Lung microvascular endothelial cell (primary cell): ENCODE measurements at regions not wholly inside any gene's neighbourhood (a gene's known extent, or its start where the extent isn't known, plus 50 kb on each side); places are given as distances from the start of the nearest gene placed in this dataset.

ENCODE experiments used
- DNase-seq, 2 donors: peaks; one replicate each; pipeline versions ENCODE4 v3.0.0 to v3.0.0-alpha.2; 2010; ENCODE audit warnings: low read depth in 2 of 2

DNA sequence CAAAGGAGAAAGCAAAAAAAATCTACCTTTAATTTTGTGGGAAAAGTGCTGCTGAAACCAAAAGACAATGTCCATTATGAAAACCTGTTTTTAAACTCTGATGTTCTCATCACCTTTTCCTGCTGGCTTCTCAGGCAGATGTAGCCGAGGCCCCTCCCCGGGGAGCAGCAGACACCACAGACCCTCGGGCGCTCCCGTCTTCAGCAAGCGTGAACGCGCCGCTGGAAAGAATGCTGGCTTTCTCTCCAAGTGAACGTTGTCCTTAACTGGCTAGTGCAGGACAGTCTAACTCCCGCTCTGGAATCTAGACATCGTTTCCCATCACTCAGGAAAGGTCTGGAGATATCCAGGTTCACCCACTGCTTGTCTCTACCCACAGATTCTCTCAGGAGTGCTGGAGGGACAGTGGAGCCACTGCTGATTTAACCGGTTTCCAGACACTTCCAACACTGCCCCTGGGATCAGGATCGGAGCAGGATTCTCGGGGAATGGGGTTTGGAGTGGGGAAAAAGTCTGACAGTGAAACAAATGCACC is 211.2 kb downstream of the RBFOX3 start:
- DNase-seq: no peak

DNA sequence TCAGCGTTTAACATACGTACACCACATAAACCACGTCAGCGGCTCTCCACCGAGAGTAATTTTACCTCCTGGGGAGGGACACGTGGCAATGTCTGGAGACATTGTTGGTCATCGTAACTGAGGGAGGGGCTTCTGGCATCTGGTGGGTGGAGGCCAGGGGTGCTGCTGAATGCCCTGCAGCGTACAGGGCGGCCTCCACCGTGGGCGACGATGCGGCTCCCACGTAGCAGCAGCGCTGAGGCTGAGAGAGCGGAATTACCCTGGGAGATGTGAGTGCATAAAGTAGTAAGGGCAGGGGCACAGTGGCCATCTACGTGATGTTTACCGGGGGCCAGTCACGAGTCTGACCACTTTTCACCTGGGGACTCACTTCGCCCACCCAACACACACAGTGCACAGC is 212.4 kb downstream of the RBFOX3 start:
- DNase-seq: no peak

DNA sequence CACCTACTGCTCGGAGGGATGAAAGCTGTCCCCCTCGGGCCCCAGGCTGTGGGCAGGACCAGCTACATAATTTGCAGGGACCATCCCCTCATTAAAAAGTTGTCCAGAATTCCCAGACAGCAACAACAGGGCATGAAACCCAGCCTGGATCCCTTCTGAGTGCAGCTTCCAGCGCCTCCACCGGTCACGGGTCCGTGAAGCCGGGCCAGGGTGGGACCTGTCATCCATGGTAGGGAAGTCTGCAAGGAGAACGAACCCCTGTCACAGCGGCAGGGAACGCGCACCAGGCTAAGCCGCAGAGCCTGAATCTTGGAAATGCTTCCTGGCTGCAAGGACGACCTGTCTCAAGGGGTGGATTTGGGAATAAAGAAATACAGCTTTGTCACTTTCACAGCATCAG is 214.2 kb downstream of the RBFOX3 start:
- DNase-seq: no peak

DNA sequence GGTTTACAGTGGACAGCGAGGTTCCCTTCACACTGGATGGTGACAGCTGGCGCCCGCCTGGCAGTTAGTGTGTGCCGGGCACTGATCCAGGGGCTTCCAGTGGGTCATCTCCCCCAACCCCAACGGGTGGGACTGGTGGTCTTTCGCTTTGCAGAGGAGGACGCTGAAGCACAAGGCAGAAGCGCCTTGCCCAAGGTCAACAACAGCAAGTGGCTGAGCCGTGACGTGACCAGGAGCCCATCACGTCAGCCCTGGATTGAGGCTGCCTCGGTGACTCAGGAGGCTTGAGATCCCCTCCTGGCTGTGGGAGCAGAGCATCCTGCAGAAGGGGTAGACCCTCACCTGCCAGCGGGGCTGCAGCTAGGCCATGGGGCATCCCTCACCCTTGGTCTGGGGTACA is 215.3 kb downstream of the RBFOX3 start:
- no peak for DNase-seq

DNA sequence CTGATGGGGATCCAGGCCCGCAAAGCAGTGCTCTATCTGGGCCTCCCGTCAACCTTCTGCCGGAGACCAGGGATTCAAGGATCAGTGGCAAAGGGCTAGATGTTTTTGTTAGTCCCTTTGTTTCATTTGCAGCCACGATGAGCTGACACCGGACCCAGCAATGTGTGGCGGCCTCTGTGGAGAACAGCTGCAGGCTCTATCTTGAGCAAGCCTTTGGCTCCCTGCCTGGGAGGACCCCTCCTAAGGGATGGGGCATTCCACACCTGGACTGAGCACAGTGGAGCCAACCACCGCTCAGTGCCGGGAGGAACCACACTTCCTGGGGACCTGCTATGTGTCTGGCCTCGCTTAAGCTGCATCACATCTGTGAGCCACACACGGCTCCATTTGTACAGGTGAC is 215.8 kb downstream of the RBFOX3 start:
- no peak for DNase-seq

DNA sequence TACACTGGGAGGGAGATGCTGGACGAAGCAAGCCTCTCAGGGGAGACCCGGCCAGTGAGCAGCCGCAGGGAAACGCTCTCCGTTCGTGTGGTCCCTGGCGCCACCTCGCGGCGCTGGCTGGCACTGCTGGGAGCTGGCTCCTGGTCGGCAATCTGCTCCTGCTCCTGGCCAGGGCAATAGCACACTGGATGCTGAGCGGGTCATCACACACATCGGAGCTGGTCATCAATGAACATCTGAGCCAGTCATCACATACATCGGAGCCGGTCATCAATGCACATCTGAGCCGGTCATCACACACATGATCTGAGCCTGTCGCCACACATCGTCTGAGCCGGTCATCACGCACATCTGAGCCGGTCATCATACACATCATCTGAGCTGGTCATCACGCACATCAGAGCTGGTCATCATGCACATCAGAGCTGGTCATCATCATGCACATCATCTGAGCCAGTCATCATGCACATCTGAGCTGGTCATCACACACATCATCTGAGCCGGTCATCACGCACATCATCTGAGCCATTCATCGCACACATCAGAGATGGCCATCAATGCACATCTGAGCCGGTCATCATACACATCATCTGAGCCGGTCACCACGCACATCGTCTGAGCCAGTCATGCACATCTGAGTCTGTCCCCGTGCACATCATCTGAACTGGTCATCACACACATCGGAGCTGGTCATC is 217.3 kb downstream of the RBFOX3 start:
- peak; percentile 67 to 80 for DNase-seq

DNA sequence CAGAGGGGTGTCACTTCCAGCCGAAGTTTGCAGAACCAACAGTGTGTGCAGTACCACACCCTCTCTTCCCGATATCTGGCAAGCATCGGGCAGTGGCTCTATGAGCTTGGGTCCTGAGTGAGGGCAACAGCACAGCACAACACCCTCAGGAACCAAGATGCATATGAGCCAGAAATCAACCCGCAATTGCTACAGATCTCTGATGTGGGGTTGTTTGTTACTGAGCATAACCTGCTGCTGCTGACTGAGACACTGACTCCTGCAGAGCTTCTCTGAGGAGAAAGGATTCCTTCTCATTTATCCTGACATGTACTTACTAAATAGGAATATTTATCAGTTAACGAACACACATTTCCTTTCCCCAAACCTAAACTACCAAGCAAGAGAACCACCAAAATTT is 218.3 kb downstream of the RBFOX3 start:
- DNase-seq: no peak

DNA sequence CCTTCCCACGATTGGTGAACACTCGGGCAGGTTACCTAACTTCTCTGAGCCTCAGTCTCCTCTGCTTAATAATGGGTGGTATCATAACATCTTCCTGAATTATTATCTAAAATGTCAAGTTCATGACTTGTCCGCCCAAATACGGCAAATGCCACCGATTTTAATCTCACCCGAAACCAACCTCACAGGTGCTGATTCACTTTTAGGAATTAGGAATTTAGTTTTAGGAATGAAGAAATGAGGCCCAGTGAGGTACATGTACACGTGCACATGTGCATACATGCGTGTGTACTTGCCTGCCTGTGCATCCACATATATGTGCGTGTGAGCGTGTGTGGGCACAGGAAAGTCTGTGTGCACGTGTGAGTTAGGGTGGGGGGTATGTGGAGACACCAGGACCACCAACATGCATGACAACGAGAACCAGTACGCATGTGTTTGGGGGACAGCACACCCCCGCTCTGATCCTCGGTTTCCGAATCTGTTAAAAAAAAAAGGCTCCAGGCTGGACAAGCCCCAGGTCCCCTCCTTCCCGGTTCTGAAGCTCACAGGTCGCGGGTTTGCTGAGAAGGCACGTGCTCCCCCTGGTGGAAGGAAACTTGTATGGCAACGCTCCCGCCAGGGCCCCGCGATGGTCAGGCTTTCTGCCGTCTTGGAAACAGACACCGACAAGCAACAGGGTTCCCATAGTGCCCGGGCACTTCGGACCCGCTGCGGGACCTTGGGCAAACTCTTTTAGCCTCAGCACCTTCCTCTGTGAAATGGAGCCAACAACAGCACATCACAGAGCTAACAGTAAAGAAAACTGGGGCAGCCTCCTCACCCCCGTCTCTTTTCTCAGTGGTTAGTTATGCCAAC is 219.2 kb downstream of the RBFOX3 start:
- DNase-seq: peak; percentile 67 to 74

DNA sequence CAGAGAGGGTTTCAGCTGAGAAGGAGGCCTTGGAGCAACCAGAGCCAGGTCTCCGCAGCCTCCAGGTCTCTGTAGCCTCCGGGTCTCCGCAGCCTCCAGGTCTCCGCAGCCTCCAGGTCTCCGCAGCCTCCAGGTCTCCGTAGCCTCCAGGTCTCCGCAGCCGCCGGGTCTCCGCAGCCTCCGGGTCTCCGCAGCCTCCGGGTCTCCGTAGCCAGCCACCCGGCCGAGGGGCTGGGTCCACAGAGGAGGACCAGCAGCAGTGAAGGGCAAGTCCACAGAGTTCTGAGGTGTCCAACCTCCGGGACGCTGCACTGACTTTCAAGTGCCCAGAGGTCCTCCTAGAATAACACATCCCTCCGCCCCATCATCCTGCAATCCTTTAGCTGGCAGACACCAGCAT is 221.0 kb downstream of the RBFOX3 start:
- DNase-seq: no peak

DNA sequence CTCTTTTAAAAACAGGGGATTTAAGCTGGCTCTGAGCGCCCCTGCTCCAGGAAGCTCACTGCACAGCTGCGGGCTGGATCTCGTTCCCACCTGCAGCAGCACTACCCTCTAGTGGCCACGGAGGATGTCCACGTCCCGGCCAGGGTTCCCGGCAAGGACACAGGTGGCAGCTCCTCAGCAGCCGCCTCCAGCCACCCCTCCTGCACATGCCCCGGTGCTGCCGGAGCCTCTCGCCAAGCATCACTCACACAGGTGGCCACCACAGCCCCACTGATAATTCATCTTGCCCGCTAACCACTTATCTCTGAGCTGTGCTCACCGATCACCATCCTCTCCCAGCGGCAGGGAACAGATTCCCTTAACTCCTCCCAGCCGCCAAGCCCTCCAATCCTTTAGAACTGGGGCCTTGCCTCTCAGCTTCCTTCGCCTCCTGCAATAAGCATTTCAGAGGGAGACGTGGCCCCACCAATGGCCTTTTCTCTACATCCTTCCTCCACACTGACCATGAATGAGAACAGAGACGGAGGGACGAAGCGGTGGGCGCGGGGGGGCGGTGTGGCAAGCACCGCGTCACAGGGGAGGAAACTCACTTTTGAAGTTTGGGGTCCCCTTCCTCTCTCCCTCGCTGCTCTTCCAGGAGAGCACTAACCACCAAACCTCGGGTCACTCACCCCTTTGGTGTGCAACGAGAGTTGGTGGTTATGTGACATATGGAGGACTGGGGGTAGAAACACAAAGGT is 222.1 kb downstream of the RBFOX3 start:
- peak; percentile 50 to 67 for DNase-seq

DNA sequence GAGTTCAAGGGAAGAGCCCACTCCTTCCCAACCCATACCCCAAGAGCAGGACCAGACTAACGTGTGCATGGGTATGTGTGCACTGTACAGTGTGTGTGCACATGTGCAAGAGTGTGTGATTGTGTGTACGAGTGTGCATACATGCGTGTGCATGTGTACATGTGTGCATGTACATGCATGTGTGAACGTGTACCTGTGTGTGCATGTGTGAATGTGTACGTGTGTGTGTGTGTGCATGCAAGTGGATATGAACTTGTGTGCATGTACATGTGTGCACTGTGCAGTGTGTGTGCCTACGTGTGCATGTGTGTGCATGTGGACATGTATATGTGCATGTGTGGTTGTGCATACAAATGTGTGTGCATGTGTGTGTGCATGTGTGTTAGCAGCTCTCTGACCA is 223.1 kb downstream of the RBFOX3 start:
- DNase-seq: no peak

DNA sequence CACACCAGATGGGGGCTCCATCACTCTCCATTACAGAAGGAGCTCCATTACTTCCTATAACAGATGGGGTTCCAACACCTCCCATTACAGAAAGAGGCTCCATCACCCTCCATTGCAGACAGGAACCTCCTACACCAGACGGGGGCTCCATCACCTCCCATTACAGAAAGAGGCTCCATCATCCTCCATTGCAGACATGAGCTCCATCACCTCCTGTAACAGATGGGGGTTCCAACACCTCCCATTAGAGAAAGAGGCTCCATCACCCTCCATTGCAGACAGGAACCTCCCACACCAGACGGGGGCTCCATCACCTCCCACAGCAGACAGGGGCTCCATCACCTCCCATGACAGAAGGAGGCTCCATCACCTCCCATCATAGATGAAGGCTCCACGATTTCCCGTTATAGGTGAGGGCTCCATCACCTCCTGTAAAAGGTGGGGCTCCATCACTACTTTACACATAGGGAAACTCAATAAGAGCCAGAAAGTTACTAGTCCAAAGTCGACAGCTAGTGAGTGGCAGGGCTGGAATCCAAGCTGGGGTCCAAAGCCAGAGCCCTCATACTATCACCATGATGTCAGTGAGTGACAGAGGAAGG is 224.8 kb downstream of the RBFOX3 start:
- no peak for DNase-seq

DNA sequence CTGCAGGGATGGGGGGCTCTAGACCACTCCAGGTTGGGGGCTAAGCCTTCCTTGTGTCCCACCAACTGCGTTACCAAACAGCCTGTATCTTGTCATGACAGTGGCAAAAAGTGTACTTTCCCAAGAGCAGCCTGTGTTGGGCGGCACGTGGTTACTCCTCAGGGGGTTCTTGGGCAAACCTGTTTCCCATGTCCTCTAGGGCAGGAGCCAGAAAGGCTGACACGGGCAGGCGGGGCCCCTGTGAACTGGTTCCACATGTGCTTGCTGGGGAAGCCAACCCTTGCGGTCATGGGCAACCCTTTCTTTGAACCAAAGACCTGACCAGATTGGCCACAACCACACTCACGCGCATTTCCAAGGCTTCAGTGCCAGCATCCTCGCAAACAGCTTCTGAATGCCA is 228.5 kb downstream of the RBFOX3 start:
- DNase-seq: no peak

DNA sequence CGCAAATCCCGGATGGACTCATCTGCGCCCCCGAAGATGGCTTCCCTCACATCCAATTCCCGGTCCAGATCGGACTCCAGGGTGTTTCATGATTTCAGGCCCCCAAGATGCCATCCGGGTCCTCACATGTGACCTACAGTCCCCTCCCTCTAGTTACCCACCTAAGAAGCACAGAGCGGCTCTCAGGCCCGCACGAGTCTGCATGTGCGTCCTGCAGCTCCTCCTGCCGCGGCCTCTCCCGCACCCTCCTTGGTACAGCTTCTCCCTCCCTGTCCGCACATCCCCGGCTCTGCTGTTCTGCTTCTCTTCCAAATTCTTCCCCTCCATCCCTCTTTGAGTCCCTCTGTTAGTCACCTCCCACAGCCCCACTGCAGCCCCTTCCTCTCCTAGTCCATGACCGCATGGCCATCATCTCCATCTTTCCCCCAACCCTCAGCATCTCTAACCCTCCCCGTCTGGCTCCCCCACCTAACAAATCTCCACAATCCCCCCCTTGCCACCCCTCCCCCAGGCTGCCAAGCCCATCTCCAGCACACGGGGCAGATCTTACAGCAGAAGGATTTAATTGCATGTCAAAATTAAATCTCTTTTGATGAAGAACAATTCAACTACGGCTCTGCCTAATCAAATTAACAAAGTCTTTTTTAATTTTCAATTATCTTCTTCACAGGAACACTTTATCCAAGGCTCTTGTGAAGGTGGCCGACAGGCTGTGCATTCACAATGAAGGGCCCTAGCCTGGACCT is 231.0 kb downstream of the RBFOX3 start:
- no peak for DNase-seq

DNA sequence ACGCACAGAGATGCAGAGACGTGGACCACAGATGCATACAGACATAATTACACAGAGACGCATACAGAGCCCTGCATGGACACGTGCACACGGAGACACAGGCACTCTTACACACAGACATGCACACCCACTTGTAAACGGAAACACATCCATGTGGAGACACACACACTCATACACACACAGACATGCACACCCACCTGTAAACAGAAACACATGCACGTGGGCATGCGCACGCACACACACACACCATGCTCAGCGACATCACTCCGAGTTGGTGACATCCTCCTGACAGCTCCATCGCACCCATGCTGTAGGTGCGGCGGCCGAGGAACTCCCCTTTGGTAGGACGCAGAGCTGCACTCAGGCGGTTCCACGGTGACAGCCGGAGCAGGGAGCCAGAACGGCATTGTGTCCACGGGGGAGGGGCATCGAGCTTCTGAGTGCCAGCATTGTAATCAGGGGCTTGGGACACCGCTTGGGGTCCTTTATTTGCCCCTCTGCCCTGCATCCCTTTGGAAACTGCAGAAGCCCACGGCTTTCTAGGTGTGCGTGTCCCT is 233.5 kb downstream of the RBFOX3 start:
- DNase-seq: no peak

DNA sequence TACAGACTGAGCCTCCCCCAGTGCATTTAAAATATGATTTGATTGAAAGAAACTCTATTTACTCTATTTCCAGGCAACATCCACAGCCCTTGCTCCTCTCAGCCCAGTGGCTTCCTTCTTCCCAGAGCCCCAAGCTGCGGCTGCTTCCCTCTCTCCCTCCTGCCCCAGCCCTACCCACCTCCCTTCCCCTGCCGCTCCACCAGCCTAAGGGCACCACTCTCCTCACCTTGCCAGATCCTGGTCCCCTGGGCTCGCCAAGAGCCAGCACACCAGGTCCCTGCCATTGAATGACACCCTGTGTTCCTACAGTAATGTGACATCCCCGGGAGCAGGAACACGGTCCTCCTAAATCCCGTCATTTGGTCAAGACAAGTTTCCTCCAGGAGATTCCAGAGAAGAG is 236.0 kb downstream of the RBFOX3 start:
- no peak for DNase-seq

DNA sequence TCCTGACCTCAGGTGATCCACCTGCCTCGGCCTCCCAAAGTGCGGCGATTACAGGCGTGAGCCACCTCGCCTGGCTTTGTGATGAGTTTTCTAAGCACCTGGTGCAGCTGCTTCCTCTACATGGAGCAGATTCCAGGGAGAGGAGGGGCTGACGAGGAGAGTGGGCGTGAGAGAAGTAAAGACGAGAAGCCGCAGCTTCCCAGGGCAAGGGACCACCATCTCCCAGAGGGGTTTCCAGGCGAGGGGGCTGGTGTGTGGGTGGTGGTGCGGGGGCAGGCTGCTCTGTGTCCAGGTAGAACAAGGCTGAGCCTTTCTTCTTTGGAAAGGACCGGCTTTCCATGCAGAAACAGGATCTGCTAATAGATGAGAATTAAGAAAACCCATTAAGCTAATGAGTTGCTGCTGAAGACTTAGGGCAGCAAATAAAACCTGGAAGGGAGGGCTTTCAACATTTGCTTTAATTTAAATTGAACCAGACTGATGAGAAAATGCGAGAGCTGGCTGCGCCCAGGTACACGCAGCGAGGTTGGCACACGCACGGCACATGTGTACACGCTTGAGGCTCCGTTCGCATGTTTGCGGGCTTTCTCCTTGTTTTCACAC is 236.7 kb downstream of the RBFOX3 start:
- DNase-seq: no peak

DNA sequence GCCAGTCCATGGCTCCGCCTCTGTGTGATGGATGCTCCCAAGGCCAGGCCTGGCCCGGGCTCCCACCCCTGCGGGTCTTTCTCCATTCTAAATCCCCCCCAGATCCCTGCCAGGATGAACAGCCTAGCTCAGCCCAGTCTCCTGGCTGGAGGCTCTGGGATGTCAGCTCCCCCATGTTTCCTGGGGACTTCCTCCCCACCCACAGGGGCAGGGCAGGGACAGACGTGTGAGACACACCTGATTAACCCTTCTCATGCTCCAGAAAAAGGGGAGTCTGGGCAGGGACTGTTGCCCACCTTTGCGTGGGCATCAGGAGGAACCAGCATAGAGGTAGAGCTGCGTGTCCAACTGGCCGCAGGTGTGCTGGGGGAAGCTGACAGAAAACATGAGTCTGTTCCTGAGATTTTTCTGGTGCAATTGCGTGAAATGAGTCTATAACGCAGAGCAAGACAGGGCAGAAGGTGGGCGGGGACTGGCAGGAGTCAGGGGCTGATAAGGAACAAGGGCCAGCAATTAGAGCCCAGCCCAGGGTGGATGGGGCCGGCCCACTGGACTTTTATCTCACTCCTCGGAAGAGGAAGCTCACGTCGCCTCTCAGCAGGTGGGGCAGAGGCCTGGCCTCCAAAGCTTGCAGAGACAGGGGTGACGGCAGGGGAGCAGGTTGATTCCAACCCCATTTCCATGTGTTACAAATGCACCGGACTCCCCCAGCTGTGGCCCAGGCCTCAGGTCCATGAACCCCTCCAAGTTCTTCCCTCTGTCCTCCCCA is 238.2 kb downstream of the RBFOX3 start:
- no peak for DNase-seq

DNA sequence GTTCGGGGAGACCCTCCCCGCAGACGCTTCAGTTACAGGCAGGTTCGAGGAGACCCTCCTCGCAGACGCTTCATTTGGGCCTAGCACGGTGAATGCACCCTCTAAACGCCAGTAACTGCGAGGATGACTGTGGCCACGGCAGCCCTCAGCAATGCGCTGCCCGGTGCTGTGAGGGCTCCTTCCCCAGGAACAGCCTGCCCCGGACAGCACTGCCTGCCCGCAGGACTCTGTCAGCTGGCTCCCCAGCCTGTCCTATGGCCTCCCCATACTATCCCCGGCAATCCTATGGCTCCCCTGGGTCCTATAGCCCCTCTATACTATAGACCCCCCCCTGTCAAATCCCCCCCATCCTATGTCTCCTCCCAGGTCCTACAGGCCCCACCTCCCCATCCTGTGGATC is 238.9 kb downstream of the RBFOX3 start:
- DNase-seq: no peak

DNA sequence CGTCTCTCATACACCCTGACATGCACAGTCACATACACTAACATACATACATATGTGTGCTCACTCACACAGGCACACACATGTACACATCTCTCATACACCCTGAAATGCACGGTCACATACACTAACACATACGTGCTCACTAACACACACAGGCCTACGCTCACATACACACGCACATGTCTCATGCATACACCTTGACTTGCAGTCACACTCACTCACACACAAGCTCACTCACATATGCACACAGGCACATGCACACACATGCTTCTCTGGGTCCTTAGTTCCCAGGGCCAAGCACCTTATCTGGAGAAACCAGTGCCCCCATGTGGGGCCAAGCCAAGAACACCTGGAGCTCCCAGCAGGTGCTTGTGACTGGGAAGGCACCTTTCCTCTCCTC is 240.3 kb downstream of the RBFOX3 start:
- DNase-seq: no peak
